HG02870 (cell line): ENCODE measurements at regions not wholly inside any gene's neighbourhood (a gene's known extent, or its start where the extent isn't known, plus 50 kb on each side); places are given as distances from the start of the nearest gene placed in this dataset.

Experiments used
- ATAC-seq: cut with Tn5 transposase; IDR thresholded peaks from one replicate; pipeline ENCODE4 v1.9.1; 2021; ENCODE audit warnings: mild to moderate bottlenecking, moderate library complexity; ENCODE audit not compliant: unreplicated experiment

DNA sequence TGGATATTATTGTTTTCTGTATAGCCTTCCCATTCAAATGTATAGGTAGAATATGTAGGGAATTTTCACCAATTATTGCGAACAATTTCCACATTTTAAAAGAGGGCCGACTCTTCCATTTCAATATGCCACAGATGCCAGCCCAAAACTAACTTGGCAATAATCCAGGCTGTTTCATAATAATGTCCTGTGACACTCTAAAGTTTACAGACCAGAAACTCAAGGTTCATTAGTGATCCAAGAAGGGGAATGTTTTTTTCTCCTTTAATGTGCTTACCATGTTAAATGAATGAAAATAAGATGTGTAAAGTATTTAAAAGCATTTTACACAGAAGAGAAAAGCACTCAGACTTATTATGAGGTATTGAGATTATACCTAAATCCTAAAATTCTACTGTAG lies 63.0 kb upstream of the FAM3C start:
- no peak for ATAC-seq

DNA sequence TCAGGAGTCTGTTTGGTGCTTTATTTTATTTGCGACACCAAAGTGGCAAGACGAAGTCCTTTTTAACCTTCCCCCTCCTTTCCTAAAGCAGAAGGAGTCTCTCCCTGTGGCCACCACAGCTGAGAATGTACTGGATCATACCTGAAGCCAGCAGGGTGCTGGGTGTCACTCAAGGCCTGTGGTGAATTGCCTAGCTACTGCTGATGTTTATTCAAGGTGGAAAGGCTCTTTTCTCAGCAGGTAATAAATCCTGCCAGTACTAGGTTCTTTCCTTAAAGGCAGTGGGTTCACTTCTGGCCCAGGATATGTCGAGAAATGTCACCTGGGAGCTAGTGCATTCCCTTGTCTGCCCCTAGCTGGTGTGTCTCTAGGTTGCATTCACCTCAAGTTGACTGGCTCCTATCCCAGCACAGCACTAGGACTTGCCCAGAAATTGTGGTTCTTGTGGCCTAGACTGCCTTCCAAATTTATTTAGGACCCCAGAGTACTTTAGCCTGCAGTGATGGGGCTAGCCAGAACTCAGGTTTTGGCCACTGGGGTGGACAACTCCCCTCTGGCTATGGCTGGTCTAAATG lies 60.8 kb upstream of the FAM3C start:
- no peak for ATAC-seq

DNA sequence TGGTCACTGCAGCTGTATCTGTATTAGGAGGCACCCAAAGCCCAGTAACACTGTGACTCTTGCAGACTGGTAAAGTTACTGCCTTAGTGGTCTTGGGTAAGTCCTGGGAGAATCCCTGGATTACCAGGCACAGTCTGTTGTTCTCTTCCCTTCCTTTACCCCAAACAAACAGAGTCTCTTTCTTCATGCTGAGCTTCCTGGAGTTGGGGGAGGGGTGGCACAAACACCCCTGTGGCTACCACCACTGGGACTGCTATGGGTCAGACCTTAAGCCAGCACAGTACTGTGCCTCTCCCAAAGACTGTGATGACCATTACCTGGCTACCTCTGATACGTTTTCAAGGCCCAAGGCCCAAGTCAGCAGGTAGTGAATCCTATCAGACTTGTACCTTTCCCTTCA lies 59.9 kb upstream of the FAM3C start:
- no peak for ATAC-seq

DNA sequence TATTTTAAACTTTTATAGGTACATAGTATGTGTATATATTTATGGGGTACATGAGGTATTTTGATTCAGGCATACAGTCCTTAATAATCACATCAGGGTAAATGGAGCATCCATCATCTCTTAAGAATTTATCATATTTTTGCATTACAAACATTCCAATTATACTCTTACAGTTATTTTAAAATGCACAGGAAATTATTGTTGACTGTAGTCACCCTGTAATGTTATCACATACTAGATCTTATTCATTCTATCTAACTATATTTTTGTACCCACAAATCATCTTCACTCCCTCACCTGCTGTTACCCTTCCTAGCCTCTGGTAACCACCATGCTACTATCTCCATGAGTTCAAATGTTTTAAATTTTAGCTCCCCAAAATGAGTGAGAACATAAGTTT lies 56.3 kb upstream of the FAM3C start:
- no peak for ATAC-seq

- ATAC-seq, result no peak
Observed at GRCh38 chr7:121451367-121452094, 55.4 kb upstream of the FAM3C start.

DNA sequence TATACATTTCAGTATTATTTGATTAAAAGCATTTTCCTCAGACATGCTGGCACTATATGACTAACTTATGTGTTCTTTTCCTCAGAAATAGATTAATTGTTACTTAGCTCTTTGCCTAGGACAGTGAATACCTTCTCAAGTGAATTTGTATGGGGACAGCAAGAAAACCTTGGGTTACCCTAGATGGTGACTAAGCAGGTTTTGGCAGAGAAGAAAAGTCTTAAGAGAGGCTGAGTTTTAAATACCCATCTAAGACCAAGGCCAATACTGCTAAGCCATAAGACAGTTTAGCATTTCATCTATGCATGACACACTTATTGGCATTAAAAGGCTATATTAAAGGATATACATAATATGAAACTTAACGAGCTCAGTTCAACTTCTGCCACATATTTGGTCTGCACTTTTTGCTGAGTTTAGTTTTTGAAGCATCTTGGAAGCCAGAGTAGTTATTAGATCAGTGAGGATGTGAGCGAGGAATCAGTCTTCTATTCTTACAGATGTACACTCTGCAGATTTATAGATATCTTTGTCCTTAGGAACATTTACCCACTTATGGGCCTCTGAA lies 54.6 kb upstream of the FAM3C start:
- ATAC-seq, result no peak

- ATAC-seq, result no peak
Observed at GRCh38 chr7:121449735-121450240, 53.7 kb upstream of the FAM3C start.

DNA sequence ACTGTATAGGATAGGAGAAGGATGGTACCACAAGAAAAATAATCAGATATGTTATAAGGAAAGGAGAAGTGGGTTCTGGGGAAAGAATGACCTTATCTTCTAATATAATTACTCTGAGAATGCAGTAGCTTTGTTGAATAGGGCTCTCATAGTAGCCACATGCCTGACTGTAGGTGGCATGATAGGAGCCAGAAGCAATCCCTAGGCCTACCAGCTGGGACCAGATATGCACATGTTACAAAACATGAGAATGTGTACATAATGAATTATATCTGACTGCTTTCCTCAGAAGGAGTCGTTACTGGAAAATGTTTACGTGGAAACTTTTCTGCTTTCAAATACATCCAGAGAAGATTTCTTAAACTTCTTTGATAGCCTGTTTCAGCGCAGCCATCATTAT lies 53.2 kb upstream of the FAM3C start:
- ATAC-seq, result no peak

DNA sequence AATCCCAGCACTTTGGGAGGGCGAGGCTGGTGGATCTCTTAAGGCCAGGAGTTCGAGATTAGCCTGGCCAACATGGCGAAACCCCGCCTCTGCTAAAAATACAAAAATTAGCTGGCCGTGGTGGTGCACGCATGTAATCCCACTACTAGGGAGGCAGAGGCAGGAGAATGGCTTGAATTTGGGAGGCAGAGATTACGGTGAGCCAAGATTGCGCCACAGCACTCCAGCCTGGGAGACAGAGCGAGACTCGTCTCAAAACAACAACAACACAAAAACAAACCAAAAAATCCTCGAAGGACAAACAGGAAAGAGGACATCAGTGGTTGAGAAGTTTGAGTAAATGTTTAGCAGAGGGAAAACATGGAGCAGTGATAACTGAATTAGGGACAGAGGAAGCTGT lies 52.3 kb upstream of the FAM3C start:
- no peak for ATAC-seq

- no peak for ATAC-seq
Observed at GRCh38 chr7:121447911-121448300, 51.8 kb upstream of the FAM3C start.

- no peak for ATAC-seq
Observed at GRCh38 chr7:121447243-121447910, 51.3 kb upstream of the FAM3C start.

- ATAC-seq, result no peak
Observed at GRCh38 chr7:121446526-121446925, 50.4 kb upstream of the FAM3C start.
